ENCODE measurements at regions not wholly inside any gene's neighbourhood (a gene's known extent, or its start where the extent isn't known, plus 50 kb on each side); places are given as distances from the start of the nearest gene placed in this dataset.

DNA sequence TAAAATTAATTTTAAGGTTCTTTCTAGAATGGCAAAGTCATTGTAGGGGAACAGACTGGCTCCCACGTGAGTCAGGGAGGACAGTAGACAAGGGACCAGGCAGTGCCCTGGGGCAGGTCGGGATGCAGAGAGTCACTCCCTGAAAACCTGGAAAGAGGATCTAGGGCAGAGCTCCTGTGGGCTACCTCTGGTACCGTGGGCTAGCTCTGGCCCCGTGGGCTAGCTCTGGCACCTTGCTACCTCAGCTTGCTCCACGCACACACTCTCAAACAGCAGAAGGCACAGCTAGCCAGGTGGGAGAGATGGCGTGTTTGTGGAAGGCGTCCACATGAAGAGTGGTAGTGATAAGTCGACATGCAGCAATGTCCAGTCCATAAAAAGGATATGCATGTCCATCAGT, 66.7 kb upstream of the ARHGEF7 start:
- peaks cover 0 to 5% of the 10 kb centered on the region in 2 experiments for H4K20me1 ChIP-seq (replicated peaks in 1 of 2; ENCODE audit: control insufficient read depth in 1 of 2, insufficient read depth in 2 of 2, low read length in 2 of 2)
- H3K79me2 ChIP-seq (ENCODE audit: control insufficient read depth in 1 of 2, insufficient read depth in 2 of 2, low read length in 2 of 2): no peaks in the 10 kb centered on the region
- WGBS, 2 experiments (ENCODE audit: extremely low coverage in 1 of 2, insufficient coverage in 1 of 2, insufficient read length in 1 of 2, insufficient replicate concordance in 2 of 2, low coverage in 1 of 2, low lambda C conversion rate in 2 of 2, missing lambda C conversion rate in 1 of 2): 87% methylated on average over 8 of the region's 8 CpGs; no CpG with 5 or more reads in 1 of the 2 experiments
- H2BK15ac ChIP-seq (ENCODE audit: low read length): no peak overlapping the region
- H3K4me3 ChIP-seq (ENCODE audit: extremely low read depth in 1 of 4, insufficient read depth in 2 of 4, low read depth in 3 of 4, low read length in 4 of 4): no peak overlapping the region
- H3K56ac ChIP-seq (replicated peaks; ENCODE audit: insufficient read length, low read depth, low read length): no peak overlapping the region
- H3K27ac ChIP-seq (ENCODE audit: low read depth, low read length): no peak overlapping the region
- H3K4me2 ChIP-seq (ENCODE audit: insufficient read depth in 1 of 2, low read depth in 2 of 2, low read length in 2 of 2): no peak overlapping the region
- H2BK120ac ChIP-seq (replicated peaks; ENCODE audit: low read depth, low read length): no peak overlapping the region
- DNase-seq (ENCODE audit: low read depth in 1 of 2, low spot score in 2 of 2) (no peak), FAIRE-seq (no peak)
- CTCF ChIA-PET (ENCODE audit: partially characterized antibody): interaction anchor here (0.6 to 5.1 kb wide), 14 partner anchors 12 to 455 kb away, joined by 3 to 33 read pairs (median 6); no protein-coding TSS in a partner anchor
- POLR2A ChIA-PET (ENCODE audit: partially characterized antibody): no interaction called here
- H3K4ac ChIP-seq (replicated peaks; ENCODE audit: insufficient read length, low read depth, low read length): no peak overlapping the region
- H3K23me2 ChIP-seq (ENCODE audit: low read depth, low read length): peaks cover 5% of the 10 kb centered on the region
- no peak overlapping the region for H4K8ac ChIP-seq (ENCODE audit: extremely low read depth, insufficient read depth, low read length)
- H3K4me1 ChIP-seq (replicated peaks in 1 of 4; ENCODE audit: control insufficient read depth in 3 of 4, insufficient read depth in 4 of 4, low read length in 3 of 4): no peaks in the 10 kb centered on the region
- no peak overlapping the region for H3K23ac ChIP-seq (ENCODE audit: insufficient read length)
- H3K36me3 ChIP-seq (ENCODE audit: control insufficient read depth in 2 of 4, insufficient read depth in 4 of 4, low read length in 3 of 4): peaks cover 0 to 4% (median 0%) of the 10 kb centered on the region in 4 experiments; a peak in 1 of 8 replicates
- TF ChIP-seq TAF7 (optimal IDR thresholded peaks at IDR 0.05; ENCODE audit: borderline replicate concordance, low read depth, low read length) (no peak), SUZ12 (IDR thresholded peaks at IDR 0.05; ENCODE audit: low read length) (no peak)
- no peak overlapping the region for H2AFZ ChIP-seq (ENCODE audit: low read length)
- no peak overlapping the region for H3K18ac ChIP-seq (ENCODE audit: extremely low read depth, low read length)
- H2BK5ac ChIP-seq (ENCODE audit: low read depth, low read length): no peak overlapping the region
- H3K9me3 ChIP-seq (ENCODE audit: insufficient read depth in 2 of 2, low read depth in 1 of 2, low read length in 1 of 2): peaks cover 28 to 31% of the 10 kb centered on the region in 2 experiments
- no peak overlapping the region for H3K9ac ChIP-seq (replicated peaks in 1 of 4; ENCODE audit: extremely low read depth in 1 of 4, low read depth in 3 of 4, low read length in 3 of 4)
- H4K5ac ChIP-seq (ENCODE audit: insufficient read length, low read depth, low read length): no peak overlapping the region
- H3K79me1 ChIP-seq (ENCODE audit: low read depth, low read length): no peaks in the 10 kb centered on the region
- no peak overlapping the region for H2BK20ac ChIP-seq (ENCODE audit: low read length)
- H3K14ac ChIP-seq (ENCODE audit: insufficient read length): no peak overlapping the region
- H3K27me3 ChIP-seq (replicated peaks in 1 of 4; ENCODE audit: control insufficient read depth in 3 of 4, extremely low read depth in 1 of 4, insufficient read depth in 3 of 4, low read length in 3 of 4): no peaks in the 10 kb centered on the region; a peak in 1 of 7 replicates
- no peak overlapping the region for H2BK12ac ChIP-seq (ENCODE audit: low read depth, low read length)
- H2AK5ac ChIP-seq (ENCODE audit: low read depth, low read length): no peak overlapping the region
- H4K91ac ChIP-seq (replicated peaks; ENCODE audit: insufficient read length, low read length): no peak overlapping the region

All from H1 (cell line).